ENCODE measurements at regions not wholly inside any gene's neighbourhood (a gene's known extent, or its start where the extent isn't known, plus 50 kb on each side); places are given as distances from the start of the nearest gene placed in this dataset.

DNA sequence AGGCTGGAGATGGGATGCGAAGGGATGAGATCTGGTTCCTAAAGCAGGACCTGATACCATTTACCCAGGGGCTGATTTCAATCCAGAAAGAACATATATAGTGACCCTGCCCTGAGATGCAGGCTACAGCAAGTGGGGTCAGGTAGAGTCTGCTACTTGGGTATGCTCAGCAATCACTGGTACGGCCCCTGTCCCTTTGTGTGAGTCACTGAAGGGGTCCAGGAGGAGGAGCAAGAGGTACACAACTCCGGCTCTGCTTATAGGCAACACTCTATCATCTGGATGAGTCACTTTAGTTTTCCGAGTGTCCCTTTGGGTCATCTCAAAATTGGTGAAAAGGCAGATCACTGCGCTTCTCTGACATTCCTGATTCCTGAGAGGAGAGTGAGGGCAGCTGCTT lies 79.6 kb upstream of the SORCS1 start:
- Mint-ChIP-seq H3K4me1 (no peaks in the 10 kb centered on the region), H3K27me3 (no peaks in the 10 kb centered on the region), H3K9me3 (peaks cover 4% of the 10 kb centered on the region), H3K4me3 (no peak overlapping the region), H3K36me3 (no peaks in the 10 kb centered on the region), H3K27ac (no peak overlapping the region)

DNA sequence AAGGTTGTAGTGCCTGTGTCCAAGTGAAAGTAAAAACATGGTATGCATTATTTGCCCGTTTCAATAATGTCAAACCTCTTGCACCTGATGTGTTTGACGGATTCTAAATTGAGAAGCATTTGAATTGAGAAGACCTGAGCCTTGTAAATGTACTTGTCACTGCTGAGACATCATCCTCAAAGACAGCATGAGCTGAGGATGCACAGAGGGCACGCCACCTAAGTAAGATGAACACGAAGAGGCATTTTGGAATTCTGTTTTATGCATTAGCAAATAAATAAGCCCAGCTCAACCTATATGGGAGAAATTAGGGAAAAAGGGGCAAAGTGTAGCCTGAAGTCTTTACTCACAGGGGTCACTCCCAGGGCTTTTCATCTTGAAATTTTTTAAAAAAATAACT lies 73.8 kb upstream of the SORCS1 start:
- H3K4me1 Mint-ChIP-seq = no peaks in the 10 kb centered on the region
- H3K27me3 Mint-ChIP-seq = no peaks in the 10 kb centered on the region
- no peak overlapping the region for H3K4me3 Mint-ChIP-seq
- no peaks in the 10 kb centered on the region for H3K36me3 Mint-ChIP-seq
- H3K27ac Mint-ChIP-seq = no peak overlapping the region
- H3K9me3 Mint-ChIP-seq = peaks cover 10% of the 10 kb centered on the region

DNA sequence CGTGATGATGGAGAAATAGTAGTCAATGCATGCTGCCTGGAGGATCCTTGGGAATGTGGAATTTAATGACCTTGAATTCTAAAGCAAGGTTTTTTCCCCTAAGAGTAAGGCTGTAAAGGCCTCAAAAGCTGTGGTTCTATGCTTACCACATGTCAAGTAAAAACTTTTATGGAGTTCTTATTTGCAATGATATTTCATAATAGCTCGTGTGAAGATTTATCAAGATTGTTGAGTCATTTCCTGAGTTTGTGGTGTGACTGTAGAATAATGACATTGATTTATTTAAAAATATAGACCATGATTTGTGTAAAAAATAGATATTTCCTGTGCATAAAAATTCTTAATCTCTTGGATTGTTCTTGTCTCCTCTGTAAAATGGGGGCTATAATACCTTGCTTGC lies 67.5 kb upstream of the SORCS1 start:
- Mint-ChIP-seq H3K4me1 (no peaks in the 10 kb centered on the region), H3K36me3 (no peaks in the 10 kb centered on the region), H3K9me3 (peaks cover 21% of the 10 kb centered on the region), H3K27me3 (no peaks in the 10 kb centered on the region), H3K27ac (no peak overlapping the region), H3K4me3 (no peak overlapping the region)

DNA sequence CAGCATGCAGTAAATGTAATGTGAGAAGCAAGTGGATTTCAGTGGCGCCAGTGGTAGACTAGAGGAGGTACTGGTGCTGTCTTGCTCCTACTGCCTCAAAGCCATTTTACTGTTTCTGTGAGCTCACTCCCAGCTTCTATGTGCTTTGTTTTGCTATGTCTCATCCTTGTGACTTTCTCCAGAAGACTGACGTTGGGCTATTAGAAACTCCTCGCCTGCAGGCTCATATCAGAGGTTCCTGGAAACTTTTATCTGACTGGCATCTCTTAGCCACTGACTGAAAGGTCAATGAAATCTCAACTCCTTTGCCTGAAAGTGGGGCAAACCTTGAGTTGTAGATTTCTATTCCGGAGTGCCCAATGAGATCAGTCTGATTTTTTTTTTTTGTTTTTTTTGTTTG lies 66.4 kb upstream of the SORCS1 start:
- Mint-ChIP-seq H3K4me3 (no peak overlapping the region), H3K4me1 (no peaks in the 10 kb centered on the region), H3K27ac (no peak overlapping the region), H3K36me3 (no peaks in the 10 kb centered on the region), H3K9me3 (peaks cover 22% of the 10 kb centered on the region), H3K27me3 (no peaks in the 10 kb centered on the region)

DNA sequence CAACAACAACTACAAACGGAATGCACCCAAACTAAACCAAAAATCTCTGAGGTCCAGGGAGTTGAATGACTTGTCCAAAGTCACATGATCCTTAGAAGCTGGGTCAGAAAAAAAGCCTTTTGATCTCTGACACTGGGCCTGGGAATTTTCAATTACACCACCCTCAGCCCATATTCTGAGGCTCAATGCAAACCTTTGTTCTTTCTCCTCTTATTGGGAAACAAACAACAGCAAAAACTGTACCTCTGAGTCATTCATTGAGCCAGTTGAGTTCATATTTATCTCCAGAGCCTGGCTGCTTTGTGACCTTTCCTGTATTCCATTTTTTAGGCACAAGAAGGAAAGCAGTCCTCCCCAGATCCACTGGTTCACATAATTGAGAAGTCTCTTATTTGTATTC lies 51.2 kb upstream of the SORCS1 start:
- Mint-ChIP-seq H3K4me1 (no peaks in the 10 kb centered on the region), H3K27ac (no peak overlapping the region), H3K4me3 (no peak overlapping the region), H3K36me3 (no peaks in the 10 kb centered on the region), H3K27me3 (peaks cover 2% of the 10 kb centered on the region), H3K9me3 (peaks cover 8% of the 10 kb centered on the region)

Measured in activated naive CD4-positive, alpha-beta T cell treated with anti-CD3 and anti-CD28 coated beads, Interleukin-2, amount 50 U/mL, for 24 hours (primary cell).